HCT116 (cell line): ENCODE measurements at regions not wholly inside any gene's neighbourhood (a gene's known extent, or its start where the extent isn't known, plus 50 kb on each side); places are given as distances from the start of the nearest gene placed in this dataset.

Source experiments
- ATAC-seq: fragments of 200-7000 bp; cut with Tn5 transposase; 2 replicates; pipeline ENCODE4 v1.9.1; 2020; ENCODE audit warnings: mild to moderate bottlenecking, moderate library complexity
- BruUV-seq: library from RNA; stranded (reverse); fragments of 400-500 nt; replicated peaks from 2 replicates; lab custom pipeline; 2021; lab: Mats Ljungman, UMichigan
- CTCF ChIA-PET: fragments of 300-600 bp; sonication (Branson Sonifier 250); formaldehyde crosslinking; loops from one replicate; lab custom pipeline; 2021; ENCODE audit warnings: antibody characterized with exemption; lab: Charles Lee
- POLR2A ChIA-PET: fragments of 300-600, 350-600 bp; sonication (Branson Sonifier 250); formaldehyde crosslinking; loops from one replicate; lab custom pipeline; 2021; ENCODE audit warnings: antibody characterized with exemption; lab: Charles Lee
- RAD21 ChIA-PET, 2 experiments: fragments of 300-600 bp; sonication (Branson Sonifier 250); formaldehyde crosslinking; loops; one replicate each; lab custom pipeline; 2023; ENCODE audit warnings: low total read pairs in 2 of 2; ENCODE audit not compliant: uncharacterized antibody in 2 of 2, unreplicated experiment in 2 of 2, low non-redundant PET in 1 of 2; lab: Charles Lee
- DNase-seq: peaks from one replicate; pipeline ENCODE4 v3.0.0-alpha.2; 2010; ENCODE audit warnings: low read depth, low spot score
- H2AFZ ChIP-seq: fragments of 200-600 bp; shearing (Covaris generic), sonication (generic); 2 replicates; pipeline ENCODE4 v1.6.1; 2017; ENCODE audit warnings: low read depth, mixed run types, mixed read lengths, antibody characterized with exemption, low read length; ENCODE audit not compliant: poor library complexity, severe bottlenecking
- H3K27ac ChIP-seq: 2 replicates; pipeline ENCODE4 v1.5.1; 2012; ENCODE audit warnings: low read depth, low read length
- H3K27me3 ChIP-seq: fragments of 200-600 bp; sonication (generic); 2 replicates; pipeline ENCODE4 v1.6.1; 2016; ENCODE audit warnings: mixed run types, low read length, mixed read lengths; ENCODE audit not compliant: insufficient read depth
- H3K36me3 ChIP-seq, 2 experiments: fragments of 200-500 bp in 1 of 2; fragments of 200-600 bp in 1 of 2; sonication (Bioruptor generic) in 1 of 2; sonication (generic) in 1 of 2; 2 replicates each; pipeline versions ENCODE4 v1.5.1 to v1.6.1; 2014 to 2016; ENCODE audit warnings: low read length in 2 of 2, inconsistent platforms in 1 of 2, mixed read lengths in 1 of 2, mixed run types in 1 of 2; ENCODE audit not compliant: insufficient read depth in 2 of 2, control insufficient read depth in 1 of 2
- H3K4me1 ChIP-seq, 2 experiments: fragments of 200-600 bp in 1 of 2; sonication (generic) in 1 of 2; 2 replicates each; pipeline versions ENCODE4 v1.5.1 to v1.6.1; 2012 to 2017; ENCODE audit warnings: low read length in 2 of 2, inconsistent platforms in 1 of 2, mild to moderate bottlenecking in 1 of 2, mixed read lengths in 1 of 2, mixed run types in 1 of 2, moderate library complexity in 1 of 2; ENCODE audit not compliant: insufficient read depth in 2 of 2, control insufficient read depth in 1 of 2
- H3K4me2 ChIP-seq: fragments of 200-600 bp; sonication (generic); 2 replicates; pipeline ENCODE4 v1.6.1; 2017; ENCODE audit warnings: mixed run types, low read length, mixed read lengths
- H3K4me3 ChIP-seq, 2 experiments: fragments of 200-600 bp in 1 of 2; sonication (generic) in 1 of 2; replicated peaks in 1 of 2; 2 replicates each; pipeline ENCODE4 v1.5.1; 2011 to 2016; ENCODE audit warnings: low read length in 2 of 2, control low read depth in 1 of 2, low read depth in 1 of 2, mild to moderate bottlenecking in 1 of 2, mixed read lengths in 1 of 2, mixed run types in 1 of 2
- H3K79me2 ChIP-seq: fragments of 200-600 bp; sonication (generic); 2 replicates; pipeline ENCODE4 v1.6.1; 2017; ENCODE audit warnings: mild to moderate bottlenecking, mixed run types, low read length, moderate library complexity, mixed read lengths; ENCODE audit not compliant: insufficient read depth
- H3K9ac ChIP-seq: fragments of 200-600 bp; sonication (generic); 2 replicates; pipeline ENCODE4 v1.6.1; 2016; ENCODE audit warnings: low read length, mixed read lengths
- H3K9me2 ChIP-seq: fragments of 200-600 bp; sonication (generic), shearing (Covaris generic); 2 replicates; pipeline ENCODE4 v1.6.1; 2017; ENCODE audit warnings: mixed run types, mild to moderate bottlenecking, moderate library complexity; ENCODE audit not compliant: insufficient read depth
- H3K9me3 ChIP-seq, 2 experiments: fragments of 200-500 bp in 1 of 2; fragments of 200-600 bp in 1 of 2; sonication (Bioruptor generic) in 1 of 2; sonication (generic) in 1 of 2; 2 replicates each; pipeline ENCODE4 v1.6.1; 2014 to 2017; ENCODE audit warnings: low read length in 2 of 2, mixed read lengths in 2 of 2, inconsistent platforms in 1 of 2, low read depth in 1 of 2, mild to moderate bottlenecking in 1 of 2, mixed run types in 1 of 2, moderate library complexity in 1 of 2; ENCODE audit not compliant: control insufficient read depth in 1 of 2, insufficient read depth in 1 of 2
- H4K20me1 ChIP-seq: fragments of 200-600 bp; sonication (generic), shearing (Covaris generic); 2 replicates; pipeline ENCODE4 v1.6.1; 2017; ENCODE audit warnings: mixed run types, mild to moderate bottlenecking, moderate library complexity; ENCODE audit not compliant: insufficient read depth
- CBX3 ChIP-seq: IDR thresholded peaks from 2 replicates; pipeline ENCODE4 v1.6.1; 2012; ENCODE audit warnings: low read depth
- CEBPB ChIP-seq: IDR thresholded peaks from 2 replicates; pipeline ENCODE4 v1.6.1; 2012; ENCODE audit warnings: low read depth
- EGR1 ChIP-seq: IDR thresholded peaks from 2 replicates; pipeline ENCODE4 v1.6.1; 2012; ENCODE audit warnings: low read depth
- ELF1 ChIP-seq: IDR thresholded peaks from 2 replicates; pipeline ENCODE4 v1.6.1; 2012; ENCODE audit warnings: low read depth, borderline replicate concordance
- EZH2 ChIP-seq: fragments of 200-600 bp; sonication (generic); IDR thresholded peaks from 2 replicates; pipeline ENCODE4 v1.6.1; 2017; ENCODE audit warnings: antibody characterized with exemption, mixed run types
- EZH2phosphoT487 ChIP-seq: fragments of 200-600 bp; IDR thresholded peaks from 2 replicates; pipeline ENCODE4 v1.6.1; 2018; ENCODE audit warnings: antibody characterized with exemption, borderline replicate concordance
- FOSL1 ChIP-seq: IDR thresholded peaks from 2 replicates; pipeline ENCODE4 v1.6.1; 2012; ENCODE audit warnings: low read depth
- POLR2A ChIP-seq: IDR thresholded peaks from 2 replicates; pipeline ENCODE4 v1.7.0; 2011; ENCODE audit warnings: borderline replicate concordance; ENCODE audit not compliant: insufficient read depth, insufficient read length; ENCODE audit errors: extremely low read depth
- POLR2AphosphoS5 ChIP-seq: IDR thresholded peaks from 2 replicates; pipeline ENCODE4 v1.6.1; 2011; ENCODE audit warnings: mild to moderate bottlenecking, low read depth, low read length, moderate library complexity
- RAD21 ChIP-seq: IDR thresholded peaks from 2 replicates; pipeline ENCODE4 v1.6.1; 2012; ENCODE audit warnings: low read depth, mild to moderate bottlenecking
- SIN3A ChIP-seq: IDR thresholded peaks from 2 replicates; pipeline ENCODE4 v1.6.1; 2012; ENCODE audit warnings: low read depth
- SP1 ChIP-seq: IDR thresholded peaks from 2 replicates; pipeline ENCODE4 v1.6.1; 2012; ENCODE audit warnings: low read depth
- TCF7L2 ChIP-seq: IDR thresholded peaks from 2 replicates; pipeline ENCODE4 v1.7.0; 2011; ENCODE audit warnings: borderline replicate concordance, inconsistent platforms; ENCODE audit not compliant: insufficient read depth, insufficient read length; ENCODE audit errors: extremely low read depth
- YY1 ChIP-seq: IDR thresholded peaks from 2 replicates; pipeline ENCODE4 v1.6.1; 2011; ENCODE audit warnings: low read length, low read depth, moderate library complexity, mild to moderate bottlenecking; ENCODE audit not compliant: insufficient replicate concordance; ENCODE audit errors: extremely low read depth
- ZFX ChIP-seq: fragments of 450-650 bp; IDR thresholded peaks from 2 replicates; pipeline ENCODE4 v1.6.1; 2017
- ZNF274 ChIP-seq: fragments of 200-500 bp; sonication (Bioruptor generic); IDR thresholded peaks from 2 replicates; pipeline ENCODE4 v1.6.1; 2014; ENCODE audit warnings: mild to moderate bottlenecking, low read depth, low read length, inconsistent platforms
- intact Hi-C: fragments of 100-400 bp; cut with micrococcal nuclease; formaldehyde crosslinking; loops from 2 replicates; pipeline ENCODE4 v1.10.0; 2022
- TF ChIP-seq, protein P1 (sequence below): IDR thresholded peaks from 2 replicates; pipeline ENCODE4 v1.6.1; 2011; ENCODE audit warnings: mild to moderate bottlenecking, low read length, moderate library complexity; ENCODE audit not compliant: insufficient replicate concordance; ENCODE audit errors: extremely low read depth
- TF ChIP-seq, protein P2 (sequence below), 3 experiments: fragments of 200-600 bp in 1 of 3; sonication (generic) in 1 of 3; IDR thresholded peaks in 2 of 3; conservative IDR thresholded peaks in 1 of 3; 2 replicates each; pipeline ENCODE4 v1.5.1; 2012 to 2017; ENCODE audit warnings: low read depth in 2 of 3, low read length in 2 of 3, antibody characterized with exemption in 1 of 3, borderline replicate concordance in 1 of 3, control low read depth in 1 of 3, mild to moderate bottlenecking in 1 of 3, mixed read lengths in 1 of 3, mixed run types in 1 of 3, moderate library complexity in 1 of 3; ENCODE audit not compliant: insufficient read depth in 1 of 3
- TF ChIP-seq, protein P3 (sequence below): IDR thresholded peaks from 2 replicates; pipeline ENCODE4 v1.6.1; 2012

DNA sequence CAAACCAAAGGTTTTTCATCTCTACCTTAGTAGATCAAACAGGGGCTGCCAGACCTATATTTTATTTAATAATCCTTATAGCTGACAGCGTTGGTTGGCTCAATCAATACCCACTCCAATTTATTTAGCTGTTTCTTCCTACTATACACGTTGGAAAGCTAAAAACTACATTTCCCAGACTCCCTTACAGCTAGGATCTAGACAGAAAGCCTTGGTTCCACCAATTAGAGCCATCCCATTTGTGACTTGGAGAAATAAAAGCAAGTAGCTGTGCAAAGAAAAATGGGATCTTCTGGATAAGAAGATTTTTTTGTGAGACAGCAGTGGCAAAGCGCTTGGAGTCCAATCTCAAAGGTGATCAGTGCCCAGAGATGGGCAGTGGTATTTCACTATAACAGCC is 331.3 kb upstream of the MEIS1 start:
- Histone ChIP-seq H3K79me2 (no peaks in the 10 kb centered on the region), H3K9ac (no peak overlapping the region), H3K4me3 (no peak overlapping the region), H4K20me1 (no peaks in the 10 kb centered on the region), H3K9me2 (no peaks in the 10 kb centered on the region), H3K36me3 (no peaks in the 10 kb centered on the region), H3K4me2 (no peak overlapping the region), H2AFZ (no peak overlapping the region), H3K4me1 (no peaks in the 10 kb centered on the region), H3K27ac (no peak overlapping the region), H3K9me3 (no peaks in the 10 kb centered on the region), H3K27me3 (no peaks in the 10 kb centered on the region; the same call in 1 of the 2 replicates)
- intact Hi-C loops = no loop called here
- DNase-seq (no peak), ATAC-seq (no peak)
- CTCF ChIA-PET = no interaction called here
- TF ChIP-seq CBX3 = no peak
- no peak for TF ChIP-seq SIN3A
- no peak for TF ChIP-seq EZH2
- no peak for TF ChIP-seq POLR2AphosphoS5
- no peak for TF ChIP-seq FOSL1
- no peak for TF ChIP-seq CEBPB
- TF ChIP-seq, protein P1, sequence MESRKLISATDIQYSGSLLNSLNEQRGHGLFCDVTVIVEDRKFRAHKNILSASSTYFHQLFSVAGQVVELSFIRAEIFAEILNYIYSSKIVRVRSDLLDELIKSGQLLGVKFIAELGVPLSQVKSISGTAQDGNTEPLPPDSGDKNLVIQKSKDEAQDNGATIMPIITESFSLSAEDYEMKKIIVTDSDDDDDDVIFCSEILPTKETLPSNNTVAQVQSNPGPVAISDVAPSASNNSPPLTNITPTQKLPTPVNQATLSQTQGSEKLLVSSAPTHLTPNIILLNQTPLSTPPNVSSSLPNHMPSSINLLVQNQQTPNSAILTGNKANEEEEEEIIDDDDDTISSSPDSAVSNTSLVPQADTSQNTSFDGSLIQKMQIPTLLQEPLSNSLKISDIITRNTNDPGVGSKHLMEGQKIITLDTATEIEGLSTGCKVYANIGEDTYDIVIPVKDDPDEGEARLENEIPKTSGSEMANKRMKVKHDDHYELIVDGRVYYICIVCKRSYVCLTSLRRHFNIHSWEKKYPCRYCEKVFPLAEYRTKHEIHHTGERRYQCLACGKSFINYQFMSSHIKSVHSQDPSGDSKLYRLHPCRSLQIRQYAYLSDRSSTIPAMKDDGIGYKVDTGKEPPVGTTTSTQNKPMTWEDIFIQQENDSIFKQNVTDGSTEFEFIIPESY = no peak
- no peak for TF ChIP-seq ZFX
- no peak for TF ChIP-seq SP1
- RAD21 ChIA-PET = no interaction called here
- POLR2A ChIA-PET = no interaction called here
- no TSS peak for BruUV-seq

DNA sequence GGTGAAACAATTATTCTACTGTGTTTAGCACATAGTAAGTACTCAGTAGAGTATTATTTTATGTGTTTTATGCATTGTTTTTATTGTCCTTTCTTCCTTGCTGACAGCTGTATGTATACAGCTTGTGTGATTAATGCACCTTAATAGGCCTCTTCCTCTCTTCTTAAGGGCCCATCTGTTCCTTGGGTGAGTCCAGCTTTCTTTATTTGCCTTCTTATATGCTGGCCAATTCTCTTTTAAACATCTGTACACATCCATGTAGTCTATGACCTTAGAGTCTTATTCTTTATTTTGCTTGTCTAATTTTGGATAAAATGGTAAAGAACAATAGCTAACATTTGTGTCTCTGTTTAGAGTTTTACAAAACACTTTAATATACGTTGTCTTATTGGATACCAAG is 333.7 kb upstream of the MEIS1 start:
- intact Hi-C loops = no loop called here
- H3K27me3 ChIP-seq = no peaks in the 10 kb centered on the region
- H3K4me3 ChIP-seq = no peak overlapping the region
- H3K27ac ChIP-seq = no peak overlapping the region
- no peak overlapping the region for H3K4me2 ChIP-seq
- no peaks in the 10 kb centered on the region for H3K36me3 ChIP-seq
- H3K79me2 ChIP-seq = no peaks in the 10 kb centered on the region
- POLR2A ChIA-PET = no interaction called here
- no peak for ATAC-seq
- DNase-seq = no peak
- RAD21 ChIA-PET = no interaction called here
- no peak overlapping the region for H2AFZ ChIP-seq
- no peak overlapping the region for H3K9ac ChIP-seq
- CTCF ChIA-PET = no interaction called here
- no peaks in the 10 kb centered on the region for H4K20me1 ChIP-seq
- no peaks in the 10 kb centered on the region for H3K4me1 ChIP-seq
- H3K9me2 ChIP-seq = no peaks in the 10 kb centered on the region
- H3K9me3 ChIP-seq = no peaks in the 10 kb centered on the region
- BruUV-seq = no TSS peak
- TF ChIP-seq RAD21 (no peak), ELF1 (no peak), ZNF274 (no peak), EZH2phosphoT487 (no peak), SIN3A (no peak), YY1 (no peak), TCF7L2 (no peak), POLR2A (no peak), ZFX (no peak), EGR1 (no peak), EZH2 (no peak), FOSL1 (no peak)
- TF ChIP-seq, protein P2, sequence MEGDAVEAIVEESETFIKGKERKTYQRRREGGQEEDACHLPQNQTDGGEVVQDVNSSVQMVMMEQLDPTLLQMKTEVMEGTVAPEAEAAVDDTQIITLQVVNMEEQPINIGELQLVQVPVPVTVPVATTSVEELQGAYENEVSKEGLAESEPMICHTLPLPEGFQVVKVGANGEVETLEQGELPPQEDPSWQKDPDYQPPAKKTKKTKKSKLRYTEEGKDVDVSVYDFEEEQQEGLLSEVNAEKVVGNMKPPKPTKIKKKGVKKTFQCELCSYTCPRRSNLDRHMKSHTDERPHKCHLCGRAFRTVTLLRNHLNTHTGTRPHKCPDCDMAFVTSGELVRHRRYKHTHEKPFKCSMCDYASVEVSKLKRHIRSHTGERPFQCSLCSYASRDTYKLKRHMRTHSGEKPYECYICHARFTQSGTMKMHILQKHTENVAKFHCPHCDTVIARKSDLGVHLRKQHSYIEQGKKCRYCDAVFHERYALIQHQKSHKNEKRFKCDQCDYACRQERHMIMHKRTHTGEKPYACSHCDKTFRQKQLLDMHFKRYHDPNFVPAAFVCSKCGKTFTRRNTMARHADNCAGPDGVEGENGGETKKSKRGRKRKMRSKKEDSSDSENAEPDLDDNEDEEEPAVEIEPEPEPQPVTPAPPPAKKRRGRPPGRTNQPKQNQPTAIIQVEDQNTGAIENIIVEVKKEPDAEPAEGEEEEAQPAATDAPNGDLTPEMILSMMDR (IDR thresholded peaks at IDR 0.05 in 2 of 3, conservative IDR thresholded peaks at IDR 0.05 in 1 of 3; ENCODE audit: borderline replicate concordance in 1 of 3, insufficient read depth in 1 of 3, low read depth in 2 of 3, low read length in 2 of 3) = no peak
- TF ChIP-seq, protein P3, sequence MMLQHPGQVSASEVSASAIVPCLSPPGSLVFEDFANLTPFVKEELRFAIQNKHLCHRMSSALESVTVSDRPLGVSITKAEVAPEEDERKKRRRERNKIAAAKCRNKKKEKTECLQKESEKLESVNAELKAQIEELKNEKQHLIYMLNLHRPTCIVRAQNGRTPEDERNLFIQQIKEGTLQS = no peak
